ENCODE measurements at regions not wholly inside any gene's neighbourhood (a gene's known extent, or its start where the extent isn't known, plus 50 kb on each side); places are given as distances from the start of the nearest gene placed in this dataset.

GRCh38 chr16:85262558-85263238 is 150.4 kb upstream of the CIBAR2 start:
- H3K4me1 ChIP-seq (ENCODE audit: insufficient read depth): peaks cover 4% of the 10 kb centered on the region
- DNase-seq (ENCODE audit: low spot score): no peak
- H3K4me3 ChIP-seq: no peak overlapping the region
- H3K9me3 ChIP-seq (ENCODE audit: low read depth): no peaks in the 10 kb centered on the region
- no peak overlapping the region for H2AFZ ChIP-seq
- no peaks in the 10 kb centered on the region for H3K9me2 ChIP-seq (replicated peaks; ENCODE audit: insufficient read depth)
- WGBS (ENCODE audit: low lambda C conversion rate, missing lambda C conversion rate): 93% methylated on average over 22 of the region's 22 CpGs
- H4K20me1 ChIP-seq (ENCODE audit: insufficient read depth, poor library complexity, severe bottlenecking): peaks cover under 1% of the 10 kb centered on the region
- TF ChIP-seq CTCF (IDR thresholded peaks at IDR 0.05; ENCODE audit: poor library complexity) (no peak), EZH2 (IDR thresholded peaks at IDR 0.05; ENCODE audit: borderline replicate concordance) (no peak), EZH2phosphoT487 (IDR thresholded peaks at IDR 0.05; ENCODE audit: low read depth, severe bottlenecking, unreplicated experiment) (no peak)
- no peak overlapping the region for H3K27ac ChIP-seq
- H3K79me2 ChIP-seq: no peaks in the 10 kb centered on the region
- H3K27me3 ChIP-seq: no peaks in the 10 kb centered on the region
- H3K36me3 ChIP-seq (replicated peaks; ENCODE audit: insufficient read depth, low read depth): no peaks in the 10 kb centered on the region
- no peak overlapping the region for H3K4me2 ChIP-seq

GRCh38 chr16:85263239-85263585 is 150.9 kb upstream of the CIBAR2 start:
- peaks cover 2% of the 10 kb centered on the region for H4K20me1 ChIP-seq (ENCODE audit: insufficient read depth, poor library complexity, severe bottlenecking)

GRCh38 chr16:85264752-85265151 is 152.5 kb upstream of the CIBAR2 start:
- Histone ChIP-seq H3K9me2 (replicated peaks; ENCODE audit: insufficient read depth) (no peaks in the 10 kb centered on the region), H3K27me3 (no peaks in the 10 kb centered on the region), H3K36me3 (replicated peaks; ENCODE audit: insufficient read depth, low read depth) (no peaks in the 10 kb centered on the region), H3K4me3 (no peak overlapping the region), H3K9me3 (ENCODE audit: low read depth) (no peaks in the 10 kb centered on the region), H3K79me2 (no peaks in the 10 kb centered on the region), H3K4me2 (no peak overlapping the region), H4K20me1 (ENCODE audit: insufficient read depth, poor library complexity, severe bottlenecking) (peaks cover 2% of the 10 kb centered on the region), H3K27ac (no peak overlapping the region), H3K4me1 (ENCODE audit: insufficient read depth) (no peaks in the 10 kb centered on the region), H2AFZ (no peak overlapping the region)
- DNase-seq (ENCODE audit: low spot score): no peak
- TF ChIP-seq EZH2 (IDR thresholded peaks at IDR 0.05; ENCODE audit: borderline replicate concordance) (no peak), CTCF (IDR thresholded peaks at IDR 0.05; ENCODE audit: poor library complexity) (no peak), EZH2phosphoT487 (IDR thresholded peaks at IDR 0.05; ENCODE audit: low read depth, severe bottlenecking, unreplicated experiment) (no peak)
- WGBS (ENCODE audit: low lambda C conversion rate, missing lambda C conversion rate): 84% methylated on average over 15 of the region's 15 CpGs

More at GRCh38 chr16:85263239-85263585, 150.9 kb upstream of the CIBAR2 start:
- Histone ChIP-seq H3K4me1 (ENCODE audit: insufficient read depth) (peaks cover 4% of the 10 kb centered on the region), H3K36me3 (replicated peaks; ENCODE audit: insufficient read depth, low read depth) (no peaks in the 10 kb centered on the region), H3K4me3 (no peak overlapping the region), H3K9me2 (replicated peaks; ENCODE audit: insufficient read depth) (no peaks in the 10 kb centered on the region), H2AFZ (no peak overlapping the region), H3K27ac (no peak overlapping the region), H3K27me3 (no peaks in the 10 kb centered on the region), H3K9me3 (ENCODE audit: low read depth) (no peaks in the 10 kb centered on the region), H3K79me2 (no peaks in the 10 kb centered on the region), H3K4me2 (no peak overlapping the region)
- no peak for DNase-seq (ENCODE audit: low spot score)
- TF ChIP-seq CTCF (IDR thresholded peaks at IDR 0.05; ENCODE audit: poor library complexity) (no peak), EZH2phosphoT487 (IDR thresholded peaks at IDR 0.05; ENCODE audit: low read depth, severe bottlenecking, unreplicated experiment) (no peak), EZH2 (IDR thresholded peaks at IDR 0.05; ENCODE audit: borderline replicate concordance) (no peak)
- 96% methylated on average over 6 of the region's 6 CpGs for WGBS (ENCODE audit: low lambda C conversion rate, missing lambda C conversion rate)

All from hepatocyte (in vitro differentiated cells).